Adrenal gland (tissue), 5 donors: ENCODE measurements at regions not wholly inside any gene's neighbourhood (a gene's known extent, or its start where the extent isn't known, plus 50 kb on each side); places are given as distances from the start of the nearest gene placed in this dataset.

Experiments
- CTCF ChIP-seq, 6 experiments: fragments of 450-650 bp in 4 of 6; fragments of 200-600 bp in 2 of 6; sonication (generic) in 1 of 6; IDR thresholded peaks; 1 replicate in 5 of 6; 2 replicates in 1 of 6; pipeline versions ENCODE4 v1.5.1 to v1.8.0; 2016 to 2021; ENCODE audit warnings: antibody characterized with exemption in 6 of 6, mild to moderate bottlenecking in 2 of 6, moderate library complexity in 1 of 6
- POLR2A ChIP-seq, 2 donors: fragments of 450-650 bp; IDR thresholded peaks; one replicate each; pipeline ENCODE4 v1.6.1; 2017; ENCODE audit warnings: antibody characterized with exemption in 2 of 2, mild to moderate bottlenecking in 2 of 2, moderate library complexity in 1 of 2
- donor health status: DM: no; HTN: no; CAD: no.

DNA sequence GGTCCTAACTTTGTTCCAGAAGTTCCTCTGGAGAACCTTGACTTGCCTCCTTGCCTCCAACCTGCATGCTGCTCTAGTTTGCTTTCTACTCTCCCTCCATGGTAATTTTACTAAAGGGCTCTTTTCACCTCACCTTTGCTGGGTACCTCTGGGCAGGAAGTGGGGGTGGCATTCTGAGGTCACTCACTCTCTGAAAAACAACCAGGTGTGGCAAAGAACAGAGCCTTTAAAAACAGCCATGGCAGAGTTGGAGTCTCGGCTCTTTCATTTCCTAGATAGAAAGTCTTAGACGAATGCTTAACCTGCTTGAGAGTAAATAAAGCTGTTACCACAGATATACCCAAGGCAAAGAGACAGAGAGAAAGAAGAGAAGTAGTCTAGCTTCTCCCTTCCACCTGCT lies 827.9 kb downstream of the BCL11B start:
- TF ChIP-seq POLR2A (IDR thresholded peaks at IDR 0.05) (no peak), CTCF (IDR thresholded peaks at IDR 0.05) (no peak)
